H1 (cell line): ENCODE measurements at regions not wholly inside any gene's neighbourhood (a gene's known extent, or its start where the extent isn't known, plus 50 kb on each side); places are given as distances from the start of the nearest gene placed in this dataset.

Source experiments
- CTCF ChIA-PET: fragments of 300-600 bp; sonication (Branson Sonifier 250); formaldehyde crosslinking; loops from one replicate; lab custom pipeline; 2021; ENCODE audit not compliant: partially characterized antibody; lab: Charles Lee
- POLR2A ChIA-PET: fragments of 300-600 bp; sonication (Branson Sonifier 250); formaldehyde crosslinking; loops from one replicate; lab custom pipeline; 2021; ENCODE audit warnings: inconsistent platforms; ENCODE audit not compliant: partially characterized antibody; lab: Charles Lee
- DNase-seq, 2 experiments: peaks; one replicate each; pipeline versions ENCODE4 v3.0.0 to v3.0.0-alpha.2; 2010 to 2022; ENCODE audit warnings: low spot score in 2 of 2, low read depth in 1 of 2, mixed read lengths in 1 of 2
- FAIRE-seq: peaks from 2 replicates; lab custom pipeline; 2011; peaks lifted over from hg19 to GRCh38; lab: Jason Lieb, UNC
- H2AFZ ChIP-seq: 2 replicates; pipeline ENCODE4 v1.8.1; 2012; ENCODE audit warnings: low read length, inconsistent platforms
- H2AK5ac ChIP-seq: 2 replicates; pipeline ENCODE4 v1.6.1; 2013; ENCODE audit warnings: low read depth, low read length
- H2BK120ac ChIP-seq: replicated peaks from 2 replicates; pipeline ENCODE3; 2013; ENCODE audit warnings: low read depth, low read length, inconsistent platforms
- H2BK12ac ChIP-seq: 2 replicates; pipeline ENCODE4 v1.6.1; 2013; ENCODE audit warnings: low read depth, low read length
- H2BK15ac ChIP-seq: 2 replicates; pipeline ENCODE4 v1.6.1; 2013; ENCODE audit warnings: low read length
- H2BK20ac ChIP-seq: 2 replicates; pipeline ENCODE4 v1.6.1; 2013; ENCODE audit warnings: low read length
- H2BK5ac ChIP-seq: 2 replicates; pipeline ENCODE4 v1.6.1; 2013; ENCODE audit warnings: low read depth, low read length
- H3K14ac ChIP-seq: 2 replicates; pipeline ENCODE4 v1.6.1; 2013; ENCODE audit warnings: inconsistent platforms; ENCODE audit not compliant: insufficient read length
- H3K18ac ChIP-seq: 2 replicates; pipeline ENCODE4 v1.6.1; 2013; ENCODE audit warnings: low read length; ENCODE audit errors: extremely low read depth
- H3K23ac ChIP-seq: 2 replicates; pipeline ENCODE4 v1.6.1; 2013; ENCODE audit warnings: inconsistent platforms; ENCODE audit not compliant: insufficient read length
- H3K23me2 ChIP-seq: 2 replicates; pipeline ENCODE4 v1.6.1; 2013; ENCODE audit warnings: low read depth, low read length
- H3K27ac ChIP-seq: 2 replicates; pipeline ENCODE4 v1.6.1; 2011; ENCODE audit warnings: low read depth, low read length, inconsistent platforms
- H3K27me3 ChIP-seq, 4 experiments: replicated peaks in 1 of 4; 1 replicate in 1 of 4; 2 replicates in 3 of 4; pipeline versions ENCODE4 v1.6.1 to v1.8.1; 2011 to 2013; ENCODE audit warnings: low read length in 3 of 4, mild to moderate bottlenecking in 3 of 4, inconsistent platforms in 2 of 4, mixed read lengths in 2 of 4, moderate library complexity in 1 of 4; ENCODE audit not compliant: control insufficient read depth in 3 of 4, insufficient read depth in 3 of 4; ENCODE audit errors: extremely low read depth in 1 of 4
- H3K36me3 ChIP-seq, 4 experiments: 2 replicates each; pipeline versions ENCODE4 v1.6.1 to v1.8.1; 2011 to 2013; ENCODE audit warnings: mild to moderate bottlenecking in 4 of 4, low read length in 3 of 4, moderate library complexity in 2 of 4, control low read depth in 1 of 4, inconsistent platforms in 1 of 4; ENCODE audit not compliant: insufficient read depth in 4 of 4, control insufficient read depth in 2 of 4
- H3K4ac ChIP-seq: replicated peaks from 2 replicates; pipeline ENCODE3; 2013; ENCODE audit warnings: low read length, low read depth, mixed read lengths, inconsistent platforms; ENCODE audit not compliant: insufficient read length
- H3K4me1 ChIP-seq, 4 experiments: replicated peaks in 1 of 4; 1 replicate in 1 of 4; 2 replicates in 3 of 4; pipeline versions ENCODE4 v1.6.1 to v1.8.1; 2011 to 2013; ENCODE audit warnings: low read length in 3 of 4, inconsistent platforms in 2 of 4, mixed read lengths in 1 of 4; ENCODE audit not compliant: insufficient read depth in 4 of 4, control insufficient read depth in 3 of 4
- H3K4me2 ChIP-seq, 2 experiments: 2 replicates each; pipeline versions ENCODE4 v1.6.1 to v1.8.1; 2011 to 2013; ENCODE audit warnings: low read depth in 2 of 2, low read length in 2 of 2, control low read depth in 1 of 2, inconsistent platforms in 1 of 2, mild to moderate bottlenecking in 1 of 2; ENCODE audit not compliant: insufficient read depth in 1 of 2
- H3K4me3 ChIP-seq, 4 experiments: fragments of 200-600, 300-600 bp in 1 of 4; sonication (generic), shearing (Covaris generic), sonication (Bioruptor Twin) in 1 of 4; 2 replicates each; pipeline versions ENCODE4 v1.5.1 to v1.8.1; 2011 to 2016; ENCODE audit warnings: low read length in 4 of 4, low read depth in 3 of 4, control low read depth in 2 of 4, inconsistent platforms in 2 of 4, mild to moderate bottlenecking in 2 of 4, mixed read lengths in 1 of 4, moderate library complexity in 1 of 4; ENCODE audit not compliant: insufficient read depth in 2 of 4; ENCODE audit errors: extremely low read depth in 1 of 4
- H3K56ac ChIP-seq: replicated peaks from 2 replicates; pipeline ENCODE3; 2013; ENCODE audit warnings: low read depth, mild to moderate bottlenecking, mixed read lengths, low read length, inconsistent platforms; ENCODE audit not compliant: insufficient read length
- H3K79me1 ChIP-seq: 2 replicates; pipeline ENCODE4 v1.6.1; 2013; ENCODE audit warnings: low read depth, low read length, control low read depth
- H3K79me2 ChIP-seq, 2 experiments: 2 replicates each; pipeline versions ENCODE4 v1.6.1 to v1.8.1; 2012 to 2013; ENCODE audit warnings: low read length in 2 of 2, mild to moderate bottlenecking in 2 of 2, inconsistent platforms in 1 of 2; ENCODE audit not compliant: insufficient read depth in 2 of 2, control insufficient read depth in 1 of 2
- H3K9ac ChIP-seq, 4 experiments: replicated peaks in 1 of 4; 1 replicate in 1 of 4; 2 replicates in 3 of 4; pipeline versions ENCODE4 v1.6.1 to v1.8.1; 2011 to 2013; ENCODE audit warnings: low read depth in 3 of 4, low read length in 3 of 4, control low read depth in 2 of 4, mild to moderate bottlenecking in 2 of 4, moderate library complexity in 2 of 4, inconsistent platforms in 1 of 4; ENCODE audit errors: extremely low read depth in 1 of 4
- H3K9me3 ChIP-seq, 2 experiments: 2 replicates each; pipeline versions ENCODE4 v1.6.1 to v1.8.1; 2012 to 2013; ENCODE audit warnings: mild to moderate bottlenecking in 2 of 2, moderate library complexity in 2 of 2, control low read depth in 1 of 2, inconsistent platforms in 1 of 2, low read depth in 1 of 2, low read length in 1 of 2, mixed read lengths in 1 of 2; ENCODE audit not compliant: insufficient read depth in 2 of 2
- H4K20me1 ChIP-seq, 2 experiments: replicated peaks in 1 of 2; 2 replicates each; pipeline versions ENCODE3 to v1.8.1; 2011 to 2013; ENCODE audit warnings: inconsistent platforms in 2 of 2, low read length in 2 of 2, mild to moderate bottlenecking in 1 of 2; ENCODE audit not compliant: insufficient read depth in 2 of 2, control insufficient read depth in 1 of 2
- H4K5ac ChIP-seq: 2 replicates; pipeline ENCODE4 v1.6.1; 2013; ENCODE audit warnings: low read length, low read depth, mixed read lengths, inconsistent platforms; ENCODE audit not compliant: insufficient read length
- H4K8ac ChIP-seq: 2 replicates; pipeline ENCODE4 v1.8.0; 2013; ENCODE audit warnings: mild to moderate bottlenecking, moderate library complexity, low read length, inconsistent platforms; ENCODE audit not compliant: insufficient read depth; ENCODE audit errors: extremely low read depth
- H4K91ac ChIP-seq: replicated peaks from 2 replicates; pipeline ENCODE3; 2013; ENCODE audit warnings: low read length, mixed read lengths, inconsistent platforms; ENCODE audit not compliant: insufficient read length
- KDM1A ChIP-seq: fragments of 200-600, 300-600 bp; sonication (generic); IDR thresholded peaks from 2 replicates; pipeline ENCODE4 v1.7.1; 2016; ENCODE audit warnings: mild to moderate bottlenecking, low read length, borderline replicate concordance
- MAFK ChIP-seq: IDR thresholded peaks from 2 replicates; pipeline ENCODE4 v1.6.1; 2012; ENCODE audit warnings: low read depth, mild to moderate bottlenecking, improper control_type of control experiment, low read length
- POU5F1 ChIP-seq: IDR thresholded peaks from 2 replicates; pipeline ENCODE4 v1.6.1; 2011; ENCODE audit warnings: low read depth, mild to moderate bottlenecking, low read length, moderate library complexity
- RAD21 ChIP-seq, 2 experiments: IDR thresholded peaks in 1 of 2; conservative IDR thresholded peaks in 1 of 2; 2 replicates each; pipeline ENCODE4 v1.6.1; 2011; ENCODE audit warnings: low read depth in 2 of 2, low read length in 2 of 2, improper control_type of control experiment in 1 of 2, inconsistent platforms in 1 of 2, mild to moderate bottlenecking in 1 of 2, moderate library complexity in 1 of 2
- RBBP5 ChIP-seq: IDR thresholded peaks from 2 replicates; pipeline ENCODE4 v1.7.1; 2012; ENCODE audit warnings: low read depth, mild to moderate bottlenecking, inconsistent platforms, low read length, moderate library complexity, borderline replicate concordance
- TAF7 ChIP-seq: optimal IDR thresholded peaks from 2 replicates; pipeline ENCODE3; 2011; ENCODE audit warnings: low read depth, mild to moderate bottlenecking, inconsistent platforms, low read length, moderate library complexity, borderline replicate concordance
- ZNF274 ChIP-seq: IDR thresholded peaks from 2 replicates; pipeline ENCODE4 v1.7.0; 2012; ENCODE audit warnings: low read length, borderline replicate concordance; ENCODE audit errors: extremely low read depth
- TF ChIP-seq, protein P1 (sequence below): IDR thresholded peaks from 2 replicates; pipeline ENCODE4 v1.6.1; 2011; ENCODE audit warnings: low read length, improper control_type of control experiment
- TF ChIP-seq, protein P2 (sequence below), 3 experiments: IDR thresholded peaks; 1 replicate in 2 of 3; 2 replicates in 1 of 3; pipeline versions ENCODE4 v1.5.1 to v1.6.1; 2011; ENCODE audit warnings: low read length in 3 of 3, mild to moderate bottlenecking in 3 of 3, inconsistent platforms in 2 of 3, low read depth in 1 of 3, moderate library complexity in 1 of 3; ENCODE audit not compliant: insufficient read depth in 1 of 3; ENCODE audit errors: control extremely low read depth in 1 of 3

DNA sequence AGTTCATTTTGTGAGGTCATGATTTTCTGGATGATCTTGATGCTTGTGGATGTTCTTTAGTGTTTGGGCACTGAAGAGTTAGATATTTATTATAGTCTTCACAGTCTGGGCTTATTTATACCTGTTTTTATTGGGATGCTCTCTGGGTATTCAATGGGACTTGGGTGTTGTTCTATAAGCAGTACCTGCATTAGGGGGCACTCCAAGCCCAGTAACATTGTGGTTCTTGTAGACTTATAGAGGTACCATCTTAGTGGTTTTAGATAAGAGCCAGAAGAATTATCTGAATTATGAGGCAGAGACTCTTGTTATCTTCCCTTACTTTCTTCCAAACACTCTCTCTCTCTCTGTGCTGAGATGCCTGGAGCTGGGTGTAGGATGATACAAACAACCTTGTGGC lies 470.0 kb downstream of the PIK3C3 start:
- Histone ChIP-seq H3K4me1 (no peaks in the 10 kb centered on the region), H3K9ac (no peak overlapping the region), H4K91ac (no peak overlapping the region), H3K9me3 (no peaks in the 10 kb centered on the region), H3K27ac (no peak overlapping the region), H4K20me1 (no peaks in the 10 kb centered on the region), H3K4me2 (no peak overlapping the region), H2BK12ac (no peak overlapping the region), H3K4ac (no peak overlapping the region), H3K79me1 (no peaks in the 10 kb centered on the region), H2AK5ac (no peak overlapping the region), H3K56ac (no peak overlapping the region), H3K27me3 (no peaks in the 10 kb centered on the region), H2BK20ac (no peak overlapping the region), H3K36me3 (no peaks in the 10 kb centered on the region), H3K79me2 (no peaks in the 10 kb centered on the region), H2BK120ac (no peak overlapping the region), H3K18ac (no peak overlapping the region), H2AFZ (no peak overlapping the region), H4K8ac (no peak overlapping the region), H4K5ac (no peak overlapping the region), H3K14ac (no peak overlapping the region), H3K4me3 (no peak overlapping the region), H2BK15ac (no peak overlapping the region), H3K23me2 (no peaks in the 10 kb centered on the region), H2BK5ac (no peak overlapping the region), H3K23ac (no peak overlapping the region)
- ChIA-PET CTCF (interaction anchor here (0.8 to 1.4 kb wide), 3 partner anchors 126 to 846 kb away, joined by 3 to 5 read pairs (median 3); no protein-coding TSS in a partner anchor), POLR2A (no interaction called here)
- TF ChIP-seq POU5F1 (no peak), MAFK (no peak), TAF7 (no peak), KDM1A (no peak), ZNF274 (no peak), RAD21 (IDR thresholded peaks at IDR 0.05 in 1 of 2, conservative IDR thresholded peaks at IDR 0.05 in 1 of 2; ENCODE audit: low read depth in 2 of 2, low read length in 2 of 2) (peak; percentile 60 to 67), RBBP5 (no peak)
- TF ChIP-seq, protein P1, sequence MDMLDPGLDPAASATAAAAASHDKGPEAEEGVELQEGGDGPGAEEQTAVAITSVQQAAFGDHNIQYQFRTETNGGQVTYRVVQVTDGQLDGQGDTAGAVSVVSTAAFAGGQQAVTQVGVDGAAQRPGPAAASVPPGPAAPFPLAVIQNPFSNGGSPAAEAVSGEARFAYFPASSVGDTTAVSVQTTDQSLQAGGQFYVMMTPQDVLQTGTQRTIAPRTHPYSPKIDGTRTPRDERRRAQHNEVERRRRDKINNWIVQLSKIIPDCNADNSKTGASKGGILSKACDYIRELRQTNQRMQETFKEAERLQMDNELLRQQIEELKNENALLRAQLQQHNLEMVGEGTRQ, result no peak
- TF ChIP-seq, protein P2, sequence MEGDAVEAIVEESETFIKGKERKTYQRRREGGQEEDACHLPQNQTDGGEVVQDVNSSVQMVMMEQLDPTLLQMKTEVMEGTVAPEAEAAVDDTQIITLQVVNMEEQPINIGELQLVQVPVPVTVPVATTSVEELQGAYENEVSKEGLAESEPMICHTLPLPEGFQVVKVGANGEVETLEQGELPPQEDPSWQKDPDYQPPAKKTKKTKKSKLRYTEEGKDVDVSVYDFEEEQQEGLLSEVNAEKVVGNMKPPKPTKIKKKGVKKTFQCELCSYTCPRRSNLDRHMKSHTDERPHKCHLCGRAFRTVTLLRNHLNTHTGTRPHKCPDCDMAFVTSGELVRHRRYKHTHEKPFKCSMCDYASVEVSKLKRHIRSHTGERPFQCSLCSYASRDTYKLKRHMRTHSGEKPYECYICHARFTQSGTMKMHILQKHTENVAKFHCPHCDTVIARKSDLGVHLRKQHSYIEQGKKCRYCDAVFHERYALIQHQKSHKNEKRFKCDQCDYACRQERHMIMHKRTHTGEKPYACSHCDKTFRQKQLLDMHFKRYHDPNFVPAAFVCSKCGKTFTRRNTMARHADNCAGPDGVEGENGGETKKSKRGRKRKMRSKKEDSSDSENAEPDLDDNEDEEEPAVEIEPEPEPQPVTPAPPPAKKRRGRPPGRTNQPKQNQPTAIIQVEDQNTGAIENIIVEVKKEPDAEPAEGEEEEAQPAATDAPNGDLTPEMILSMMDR (IDR thresholded peaks at IDR 0.05; ENCODE audit: control extremely low read depth in 1 of 3, insufficient read depth in 1 of 3, low read depth in 1 of 3, low read length in 3 of 3), result peak in 1 of 3 experiments; percentile 28; a peak in 1 of 4 replicates
- no peak for FAIRE-seq
- no peak for DNase-seq
